Esophagus squamous epithelium (tissue), 5 donors: ENCODE measurements at regions not wholly inside any gene's neighbourhood (a gene's known extent, or its start where the extent isn't known, plus 50 kb on each side); places are given as distances from the start of the nearest gene placed in this dataset.

Source experiments
- DNase-seq: peaks from one replicate; lab custom pipeline; 2025; lab: John Stamatoyannopoulos, UW
- H3K27ac ChIP-seq, 4 donors: fragments of 200-600 bp; sonication (generic); one replicate each; pipeline ENCODE4 v1.5.1; 2016 to 2019; ENCODE audit warnings: mild to moderate bottlenecking in 1 of 4
- H3K27me3 ChIP-seq, 4 donors: fragments of 200-600 bp; sonication (generic); 1 replicate in 3 of 4; 2 replicates in 1 of 4; pipeline versions ENCODE4 v1.5.1 to v1.6.0; 2017 to 2021; ENCODE audit warnings: antibody characterized with exemption in 1 of 4
- H3K36me3 ChIP-seq, 3 donors: fragments of 200-600 bp; sonication (generic); one replicate each; pipeline ENCODE4 v1.5.1; 2016 to 2019
- H3K4me1 ChIP-seq, 3 donors: fragments of 200-600 bp; sonication (generic); one replicate each; pipeline ENCODE4 v1.5.1; 2017 to 2019
- H3K4me3 ChIP-seq, 4 donors: fragments of 200-600 bp; sonication (generic); 1 replicate in 3 of 4; 2 replicates in 1 of 4; pipeline ENCODE4 v1.5.1; 2016 to 2019; ENCODE audit warnings: mild to moderate bottlenecking in 2 of 4, moderate library complexity in 1 of 4
- H3K9me3 ChIP-seq, 3 donors: fragments of 200-600 bp; sonication (generic); one replicate each; pipeline ENCODE4 v1.5.1; 2016 to 2019
- POLR2A ChIP-seq, 4 donors: fragments of 450-650 bp; IDR thresholded peaks; one replicate each; pipeline ENCODE4 v1.6.1; 2017; ENCODE audit warnings: antibody characterized with exemption in 4 of 4, mild to moderate bottlenecking in 4 of 4, moderate library complexity in 3 of 4
- WGBS, 2 donors: methylation state at CpG; one replicate each; pipeline ENCODE4 v1.1.5; 2018; 5-methylcytosine and 5-hydroxymethylcytosine counted together
- intact Hi-C: fragments of 100-400 bp; cut with DNase I; formaldehyde crosslinking; loops from one replicate; pipeline ENCODE4 v1.15.0; 2022
- TF ChIP-seq, protein P1 (sequence below), 6 experiments: fragments of 450-650 bp in 4 of 6; fragments of 200-600 bp in 2 of 6; sonication (generic) in 2 of 6; IDR thresholded peaks; one replicate each; pipeline ENCODE4 v1.5.1; 2016 to 2019; ENCODE audit warnings: antibody characterized with exemption in 6 of 6, mild to moderate bottlenecking in 4 of 6, moderate library complexity in 4 of 6
- donor health status: DM: yes; HTN: yes; CAD: no.

DNA sequence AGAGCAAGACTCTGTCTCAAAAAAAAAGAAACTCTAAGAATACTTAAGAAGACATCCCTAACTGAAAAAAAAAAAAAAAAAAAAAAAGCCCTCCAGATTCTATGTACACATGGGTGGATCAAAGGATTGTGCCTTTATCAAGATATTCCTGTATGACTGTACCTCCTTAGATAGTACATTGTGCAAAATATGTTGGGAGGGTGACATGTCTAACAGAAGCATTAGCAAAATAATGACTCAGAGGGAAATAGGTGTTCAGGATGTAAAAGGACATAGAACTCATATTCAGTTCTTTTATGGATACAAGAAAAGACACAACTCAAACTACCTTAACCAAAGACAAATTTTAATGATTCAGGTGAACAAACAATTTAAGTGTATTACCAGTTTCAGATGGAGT, 269.8 kb upstream of the KAZN start:
- Histone ChIP-seq H3K4me3 (no peak overlapping the region), H3K4me1 (peaks cover 3 to 15% (median 4%) of the 10 kb centered on the region in 3 donors), H3K36me3 (no peaks in the 10 kb centered on the region), H3K27ac (no peak overlapping the region), H3K9me3 (peaks cover 0 to 6% (median 5%) of the 10 kb centered on the region in 3 donors), H3K27me3 (peaks cover 0 to 12% (median 0%) of the 10 kb centered on the region in 4 donors)
- intact Hi-C loops = no loop called here
- no peak for TF ChIP-seq POLR2A (IDR thresholded peaks at IDR 0.05)
- TF ChIP-seq, protein P1, sequence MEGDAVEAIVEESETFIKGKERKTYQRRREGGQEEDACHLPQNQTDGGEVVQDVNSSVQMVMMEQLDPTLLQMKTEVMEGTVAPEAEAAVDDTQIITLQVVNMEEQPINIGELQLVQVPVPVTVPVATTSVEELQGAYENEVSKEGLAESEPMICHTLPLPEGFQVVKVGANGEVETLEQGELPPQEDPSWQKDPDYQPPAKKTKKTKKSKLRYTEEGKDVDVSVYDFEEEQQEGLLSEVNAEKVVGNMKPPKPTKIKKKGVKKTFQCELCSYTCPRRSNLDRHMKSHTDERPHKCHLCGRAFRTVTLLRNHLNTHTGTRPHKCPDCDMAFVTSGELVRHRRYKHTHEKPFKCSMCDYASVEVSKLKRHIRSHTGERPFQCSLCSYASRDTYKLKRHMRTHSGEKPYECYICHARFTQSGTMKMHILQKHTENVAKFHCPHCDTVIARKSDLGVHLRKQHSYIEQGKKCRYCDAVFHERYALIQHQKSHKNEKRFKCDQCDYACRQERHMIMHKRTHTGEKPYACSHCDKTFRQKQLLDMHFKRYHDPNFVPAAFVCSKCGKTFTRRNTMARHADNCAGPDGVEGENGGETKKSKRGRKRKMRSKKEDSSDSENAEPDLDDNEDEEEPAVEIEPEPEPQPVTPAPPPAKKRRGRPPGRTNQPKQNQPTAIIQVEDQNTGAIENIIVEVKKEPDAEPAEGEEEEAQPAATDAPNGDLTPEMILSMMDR (IDR thresholded peaks at IDR 0.05) = no peak
- DNase-seq = no peak

DNA sequence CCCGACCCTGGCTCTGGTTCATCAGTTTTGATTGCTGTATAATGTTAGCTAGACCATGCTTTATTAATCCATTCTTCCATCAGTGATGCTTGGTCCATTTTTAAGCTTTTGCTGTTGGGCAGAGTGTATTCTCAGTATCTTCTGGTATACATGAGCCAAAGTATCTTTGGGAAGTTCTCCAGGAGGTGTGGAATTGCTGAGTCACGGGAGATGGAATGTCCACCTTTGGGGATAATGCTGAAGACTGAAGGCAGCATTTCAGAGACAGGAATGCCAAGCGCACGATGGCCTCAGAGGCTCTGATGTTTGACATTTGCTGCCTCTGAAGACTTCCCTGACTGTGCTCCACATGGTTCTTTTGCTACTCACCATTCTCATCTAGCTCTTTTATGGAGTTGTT, 266.3 kb upstream of the KAZN start:
- DNase-seq = no peak
- H3K4me3 ChIP-seq = no peak overlapping the region

DNA sequence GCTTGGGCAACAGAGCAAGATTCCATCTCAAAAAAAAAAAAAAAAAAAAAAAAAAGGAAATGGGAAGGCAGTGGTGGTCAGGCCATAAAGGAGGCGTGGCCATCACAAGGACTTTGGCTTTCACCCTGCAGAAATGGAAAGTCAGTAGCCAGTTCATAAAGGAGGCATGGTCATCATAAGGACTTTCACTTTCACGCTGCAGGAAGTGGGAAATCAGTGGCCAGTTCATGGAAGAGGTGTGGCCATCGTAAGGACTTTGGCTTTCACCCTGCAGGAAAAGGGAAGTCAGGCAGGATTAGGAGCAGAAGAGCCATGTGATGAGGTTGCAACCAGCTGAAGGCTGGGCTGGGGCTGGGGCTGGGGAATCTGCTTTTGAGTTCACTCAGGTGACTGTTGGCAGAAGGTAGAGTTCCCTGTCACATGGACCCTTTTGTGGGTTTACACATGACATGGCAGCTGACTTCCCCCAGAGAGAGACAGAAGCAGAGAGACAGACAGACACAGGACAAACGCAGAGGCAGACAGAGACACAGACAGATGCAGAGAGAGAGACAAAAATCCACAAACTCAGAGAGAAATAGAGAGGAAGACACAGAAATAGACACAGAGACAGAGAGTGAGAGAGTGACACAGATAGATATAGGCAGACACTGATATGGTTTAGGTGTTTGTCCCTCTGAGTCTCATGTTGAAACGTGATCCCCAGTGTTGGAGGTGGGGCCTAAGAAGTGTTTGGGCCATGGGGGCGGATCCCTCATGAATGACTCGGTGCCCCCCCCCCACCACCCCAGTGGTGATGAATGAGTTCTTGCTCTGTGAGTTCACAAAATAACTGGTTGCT, 263.9 kb upstream of the KAZN start:
- 59 to 69% methylated on average over 7 of the region's 7 CpGs for WGBS, 2 donors
- H3K9me3 ChIP-seq = peaks cover 0 to 6% (median 5%) of the 10 kb centered on the region in 3 donors

More for the DNA sequence above, 266.3 kb upstream of the KAZN start:
- H3K27ac ChIP-seq = no peak overlapping the region
- peaks cover 3 to 28% (median 9%) of the 10 kb centered on the region in 3 donors for H3K4me1 ChIP-seq
- intact Hi-C loops = no loop called here
- H3K9me3 ChIP-seq = peaks cover 0 to 6% (median 5%) of the 10 kb centered on the region in 3 donors
- WGBS, 2 donors = 78 to 84% methylated on average over 4 of the region's 4 CpGs
- H3K36me3 ChIP-seq = no peaks in the 10 kb centered on the region
- TF ChIP-seq, protein P1 (IDR thresholded peaks at IDR 0.05) = no peak
- no peak for TF ChIP-seq POLR2A (IDR thresholded peaks at IDR 0.05)
- H3K27me3 ChIP-seq = no peaks in the 10 kb centered on the region

DNA sequence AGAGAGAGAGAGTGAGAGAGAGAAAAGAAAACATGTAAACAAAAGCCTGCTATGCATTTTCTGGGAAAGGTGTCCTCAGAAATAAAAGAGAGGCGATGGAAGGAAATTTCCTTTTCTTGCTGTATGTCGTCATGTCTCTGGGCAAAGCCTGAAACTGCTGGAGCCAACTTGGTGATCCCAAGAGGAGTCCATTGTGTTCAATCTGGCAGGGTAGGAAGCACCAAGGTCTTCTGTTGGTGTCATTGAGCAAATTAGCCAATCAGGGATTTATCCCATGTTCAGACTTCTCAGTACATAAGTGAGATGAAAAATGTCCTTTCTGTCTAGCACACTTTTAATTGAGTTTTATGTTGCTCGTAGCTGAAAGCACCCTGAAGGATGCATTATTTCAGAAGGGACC, 260.0 kb upstream of the KAZN start:
- WGBS, 2 donors = 82 to 87% methylated on average over 3 of the region's 3 CpGs
- Histone ChIP-seq H3K4me1 (peaks cover 0 to 53% (median 10%) of the 10 kb centered on the region in 3 donors), H3K27me3 (no peaks in the 10 kb centered on the region), H3K9me3 (no peaks in the 10 kb centered on the region), H3K4me3 (no peak overlapping the region), H3K36me3 (no peaks in the 10 kb centered on the region), H3K27ac (peak overlapping the region in 2 of 4 donors; percentile 78 to 82)
- intact Hi-C loops = no loop called here
- TF ChIP-seq, protein P1 (IDR thresholded peaks at IDR 0.05) = no peak
- TF ChIP-seq POLR2A (IDR thresholded peaks at IDR 0.05) = no peak
- DNase-seq = no peak

More for the DNA sequence above, 263.9 kb upstream of the KAZN start:
- Histone ChIP-seq H3K27me3 (no peaks in the 10 kb centered on the region), H3K4me1 (peaks cover 0 to 46% (median 9%) of the 10 kb centered on the region in 3 donors), H3K4me3 (no peak overlapping the region), H3K36me3 (no peaks in the 10 kb centered on the region), H3K27ac (no peak overlapping the region)
- TF ChIP-seq POLR2A (IDR thresholded peaks at IDR 0.05) = no peak
- TF ChIP-seq, protein P1 (IDR thresholded peaks at IDR 0.05) = no peak
- no peak for DNase-seq
- intact Hi-C loops = no loop called here

DNA sequence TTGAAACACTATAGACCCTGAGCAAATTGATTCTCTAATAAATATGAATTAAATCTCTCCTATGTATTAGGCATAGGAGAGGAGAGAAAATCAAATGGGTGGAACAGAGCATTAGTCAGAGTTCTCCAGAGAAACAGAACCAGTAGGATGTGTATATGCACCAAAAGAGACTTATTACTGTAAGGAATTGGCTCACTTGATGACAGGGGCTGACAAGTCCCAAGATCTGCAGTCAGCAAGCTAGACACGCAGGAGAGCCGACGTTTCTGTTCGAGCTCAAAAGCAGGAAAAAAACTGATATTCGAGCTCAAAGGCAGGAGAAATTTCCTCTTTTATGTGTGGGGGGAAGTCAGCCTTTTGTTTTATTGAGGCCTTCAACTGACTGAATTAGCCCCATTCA, 259.2 kb upstream of the KAZN start:
- H3K36me3 ChIP-seq = no peaks in the 10 kb centered on the region
- no peaks in the 10 kb centered on the region for H3K9me3 ChIP-seq
- peaks cover 0 to 46% (median 8%) of the 10 kb centered on the region in 3 donors for H3K4me1 ChIP-seq
- no peak for DNase-seq
- TF ChIP-seq POLR2A (IDR thresholded peaks at IDR 0.05) = no peak
- TF ChIP-seq, protein P1 (IDR thresholded peaks at IDR 0.05) = no peak
- no peaks in the 10 kb centered on the region for H3K27me3 ChIP-seq
- H3K27ac ChIP-seq = peak overlapping the region in 3 of 4 donors; percentile 66 to 82 (median 78)
- H3K4me3 ChIP-seq = no peak overlapping the region
- intact Hi-C loops = no loop called here
- WGBS, 2 donors = 47 to 70% methylated on average over 5 of the region's 5 CpGs
